Ovary (tissue), 7 donors: ENCODE measurements at regions not wholly inside any gene's neighbourhood (a gene's known extent, or its start where the extent isn't known, plus 50 kb on each side); places are given as distances from the start of the nearest gene placed in this dataset.
"Not testable (repeated sequence)": the region's sequence is repeated elsewhere in the genome, so short reads cannot be mapped to it uniquely, and the experiment has no call there.

Source experiments
- DNase-seq, 5 donors: peaks; one replicate each; pipeline ENCODE4 v3.0.0-alpha.2; 2019 to 2020
- H3K27ac ChIP-seq, 2 donors: fragments of 200-600 bp; one replicate each; pipeline versions ENCODE4 v1.5.1 to v1.8.0; 2019 to 2022
- H3K27me3 ChIP-seq: fragments of 200-600 bp; one replicate; pipeline ENCODE4 v1.8.0; 2022
- H3K36me3 ChIP-seq: fragments of 200-600 bp; sonication (generic); one replicate; pipeline ENCODE4 v1.5.1; 2019
- H3K4me1 ChIP-seq: one replicate; pipeline ENCODE4 v1.8.1; 2013; ENCODE audit warnings: mild to moderate bottlenecking, moderate library complexity; ENCODE audit not compliant: insufficient read depth
- H3K4me3 ChIP-seq: fragments of 200-600 bp; sonication (generic); one replicate; pipeline ENCODE4 v1.5.1; 2017
- H3K9me3 ChIP-seq, 2 donors: fragments of 200-600 bp in 1 of 2; sonication (generic) in 1 of 2; one replicate each; pipeline versions ENCODE4 v1.5.1 to v1.8.1; 2013 to 2019; ENCODE audit warnings: mild to moderate bottlenecking in 1 of 2, moderate library complexity in 1 of 2
- CTCF ChIP-seq, 3 donors: fragments of 450-650 bp in 2 of 3; fragments of 200-600 bp in 1 of 3; IDR thresholded peaks; one replicate each; pipeline versions ENCODE4 v1.5.1 to v1.8.0; 2016 to 2022; ENCODE audit warnings: antibody characterized with exemption in 3 of 3, mild to moderate bottlenecking in 1 of 3
- EP300 ChIP-seq: sonication (generic); formaldehyde crosslinking; IDR thresholded peaks from one replicate; pipeline ENCODE4 v1.6.1; 2017; ENCODE audit warnings: antibody characterized with exemption
- POLR2A ChIP-seq: fragments of 450-650 bp; IDR thresholded peaks from one replicate; pipeline ENCODE4 v1.6.1; 2017; ENCODE audit warnings: antibody characterized with exemption, mild to moderate bottlenecking, moderate library complexity
- WGBS, 3 donors: extraction: QIAGEN DNeasy Blood & Tissue Kit in 1 of 3; methylation state at CpG; one replicate each; pipeline versions ENCODE4 v1.1.5 to v1.1.7; 2013 to 2017; 5-methylcytosine and 5-hydroxymethylcytosine counted together
- intact Hi-C, 4 donors: fragments of 100-400 bp; cut with DNase I; formaldehyde crosslinking; loops; one replicate each; pipeline versions ENCODE4 v1.11.0 to v1.15.1; 2022 to 2023
- donor health status: DM: no; HTN: no; CAD: no; lungs with moderate emphysema.
- donor health status: DM: no; HTN: no; CAD: no.
- donor health status: Bipolar disorder and iron deficiency.
- donor health status: DM: no; HTN: no; CAD: no.
- donor health status: DM: yes; HTN: yes; CAD: no.

- intact Hi-C loops = no loop called here
- H3K4me1 ChIP-seq = no peaks in the 10 kb centered on the region
- no peak overlapping the region for H3K4me3 ChIP-seq
- H3K27me3 ChIP-seq = no peaks in the 10 kb centered on the region
- H3K27ac ChIP-seq = no peak overlapping the region
- H3K9me3 ChIP-seq = no peaks in the 10 kb centered on the region
- TF ChIP-seq EP300 = no peak
- TF ChIP-seq POLR2A = no peak
- TF ChIP-seq CTCF (IDR thresholded peaks at IDR 0.05) = no peak
- WGBS, 3 donors = 71 to 74% (median 71%) methylated on average over 3 of the region's 3 CpGs
- no peaks in the 10 kb centered on the region for H3K36me3 ChIP-seq
- DNase-seq = no peak
Observed at GRCh38 chrX:139023531-139023930, 312.0 kb upstream of the FGF13 start.

GRCh38 chrX:139020801-139021200 lies 309.3 kb upstream of the FGF13 start:
- H3K27ac ChIP-seq = no peak overlapping the region
- DNase-seq = no peak
- intact Hi-C loops = no loop called here
- no peaks in the 10 kb centered on the region for H3K36me3 ChIP-seq
- H3K4me1 ChIP-seq = no peaks in the 10 kb centered on the region
- no peak for TF ChIP-seq POLR2A
- no peak for TF ChIP-seq CTCF (IDR thresholded peaks at IDR 0.05)
- no peak for TF ChIP-seq EP300
- H3K27me3 ChIP-seq = no peaks in the 10 kb centered on the region
- WGBS, 3 donors = 53 to 56% (median 55%) methylated on average over 3 of the region's 3 CpGs
- no peak overlapping the region for H3K4me3 ChIP-seq
- no peaks in the 10 kb centered on the region for H3K9me3 ChIP-seq

- DNase-seq = no peak
- Histone ChIP-seq H3K9me3 (no peaks in the 10 kb centered on the region), H3K4me3 (no peak overlapping the region), H3K36me3 (no peaks in the 10 kb centered on the region), H3K27ac (no peak overlapping the region), H3K4me1 (no peaks in the 10 kb centered on the region), H3K27me3 (no peaks in the 10 kb centered on the region)
- TF ChIP-seq POLR2A = no peak
- no peak for TF ChIP-seq EP300
- no peak for TF ChIP-seq CTCF (IDR thresholded peaks at IDR 0.05)
- WGBS, 3 donors = 60 to 70% (median 62%) methylated on average over 2 of the region's 2 CpGs
- intact Hi-C loops = no loop called here
Observed at GRCh38 chrX:139018436-139018835, 306.9 kb upstream of the FGF13 start.

- no peak for DNase-seq
- H3K27me3 ChIP-seq = no peaks in the 10 kb centered on the region
- H3K36me3 ChIP-seq = no peaks in the 10 kb centered on the region
- no peak for TF ChIP-seq EP300
- no peak for TF ChIP-seq CTCF (IDR thresholded peaks at IDR 0.05)
- TF ChIP-seq POLR2A = no peak
- no peak overlapping the region for H3K27ac ChIP-seq
- no peak overlapping the region for H3K4me3 ChIP-seq
- H3K9me3 ChIP-seq = no peaks in the 10 kb centered on the region
- H3K4me1 ChIP-seq = no peaks in the 10 kb centered on the region
- intact Hi-C loops = no loop called here
- WGBS, 3 donors = 77 to 97% (median 92%) methylated on average over 1 of the region's 1 CpG
Observed at GRCh38 chrX:139015627-139016026, 304.1 kb upstream of the FGF13 start.

GRCh38 chrX:139008185-139008584 lies 296.7 kb upstream of the FGF13 start:
- WGBS, 3 donors = 61 to 86% (median 80%) methylated on average over 4 of the region's 4 CpGs

GRCh38 chrX:139003856-139004527 lies 292.5 kb upstream of the FGF13 start:
- H3K4me3 ChIP-seq, DNase-seq, H3K36me3 ChIP-seq, H3K4me1 ChIP-seq, H3K27ac ChIP-seq, intact Hi-C loops, H3K9me3 ChIP-seq, H3K27me3 ChIP-seq: not testable (repeated sequence)
- WGBS, 3 donors = 90 to 94% (median 91%) methylated on average over 26 to 29 of the region's 34 CpGs

More at GRCh38 chrX:139008185-139008584, 296.7 kb upstream of the FGF13 start:
- Histone ChIP-seq H3K36me3 (no peaks in the 10 kb centered on the region), H3K27ac (no peak overlapping the region), H3K27me3 (no peaks in the 10 kb centered on the region), H3K4me1 (no peaks in the 10 kb centered on the region), H3K4me3 (no peak overlapping the region), H3K9me3 (no peaks in the 10 kb centered on the region)
- intact Hi-C loops = no loop called here
- DNase-seq = no peak
- TF ChIP-seq EP300 = no peak
